WTC11 (cell line): ENCODE measurements at regions not wholly inside any gene's neighbourhood (a gene's known extent, or its start where the extent isn't known, plus 50 kb on each side); places are given as distances from the start of the nearest gene placed in this dataset.

Experiments used
- ATAC-seq: fragments of 200-7000 bp; cut with Tn5 transposase; 2 replicates; pipeline ENCODE4 v1.10.0; 2021; ENCODE audit warnings: mild to moderate bottlenecking, moderate library complexity
- CTCF ChIA-PET: fragments of 300-600 bp; sonication (Branson Sonifier 250); formaldehyde crosslinking; loops from one replicate; lab custom pipeline; 2021; ENCODE audit warnings: antibody characterized with exemption; lab: Charles Lee
- POLR2A ChIA-PET: fragments of 350-600 bp; sonication (Branson Sonifier 250); formaldehyde crosslinking; loops from one replicate; lab custom pipeline; 2021; ENCODE audit warnings: antibody characterized with exemption; lab: Charles Lee
- DNase-seq: peaks from one replicate; pipeline ENCODE4 v3.0.0; 2021; ENCODE audit warnings: low spot score
- H3K27ac Mint-ChIP-seq: 2 replicates; pipeline ENCODE4 v1.8.0; 2021; ENCODE audit warnings: mixed read lengths
- H3K27me3 Mint-ChIP-seq: 2 replicates; pipeline ENCODE4 v1.8.0; 2021; ENCODE audit warnings: low read depth, mild to moderate bottlenecking, moderate library complexity, mixed read lengths
- H3K36me3 Mint-ChIP-seq: 2 replicates; pipeline ENCODE4 v1.8.0; 2021; ENCODE audit warnings: mixed read lengths
- H3K4me1 Mint-ChIP-seq: 2 replicates; pipeline ENCODE4 v1.8.0; 2022; ENCODE audit warnings: mixed read lengths
- H3K4me3 Mint-ChIP-seq: 2 replicates; pipeline ENCODE4 v1.8.0; 2021; ENCODE audit warnings: mild to moderate bottlenecking, moderate library complexity, mixed read lengths
- H3K9me3 Mint-ChIP-seq: 2 replicates; pipeline ENCODE4 v1.8.0; 2021; ENCODE audit warnings: mixed read lengths
- ATF6 ChIP-seq: sonication (generic); formaldehyde crosslinking; IDR thresholded peaks from 2 replicates; pipeline ENCODE4 v1.8.1; 2023; ENCODE audit warnings: mild to moderate bottlenecking, missing genetic modification reagents
- CDX4 ChIP-seq: fragments of 250-450 bp; sonication (Bioruptor Pico); IDR thresholded peaks from 2 replicates; pipeline ENCODE4 v1.9.0; 2021; ENCODE audit warnings: moderate library complexity, mild to moderate bottlenecking, inconsistent platforms, borderline replicate concordance
- CREM ChIP-seq: sonication (generic); formaldehyde crosslinking; IDR thresholded peaks from 2 replicates; pipeline ENCODE4 v1.8.1; 2022; ENCODE audit warnings: mild to moderate bottlenecking, missing genetic modification reagents, moderate library complexity
- ERG ChIP-seq: fragments of 250-450 bp; sonication (Bioruptor Pico); IDR thresholded peaks from 2 replicates; pipeline ENCODE4 v1.8.0; 2021; ENCODE audit warnings: mild to moderate bottlenecking
- FOXK1 ChIP-seq: sonication (generic); formaldehyde crosslinking; IDR thresholded peaks from 2 replicates; pipeline ENCODE4 v1.8.0; 2022; ENCODE audit warnings: mild to moderate bottlenecking, moderate library complexity, missing genetic modification reagents
- HMGXB4 ChIP-seq: sonication (generic); formaldehyde crosslinking; IDR thresholded peaks from 2 replicates; pipeline ENCODE4 v1.8.1; 2023; ENCODE audit warnings: mild to moderate bottlenecking, moderate library complexity, missing genetic modification reagents
- IRF1 ChIP-seq: sonication (generic); formaldehyde crosslinking; IDR thresholded peaks from 2 replicates; pipeline ENCODE4 v1.8.0; 2023; ENCODE audit warnings: missing genetic modification reagents
- KAT7 ChIP-seq: sonication (generic); formaldehyde crosslinking; IDR thresholded peaks from 2 replicates; pipeline ENCODE4 v1.8.1; 2023; ENCODE audit warnings: missing genetic modification reagents, mild to moderate bottlenecking, borderline replicate concordance
- MYBL2 ChIP-seq: sonication (generic); formaldehyde crosslinking; IDR thresholded peaks from 2 replicates; pipeline ENCODE4 v1.8.1; 2023; ENCODE audit warnings: mild to moderate bottlenecking, moderate library complexity, missing genetic modification reagents
- NFATC4 ChIP-seq: fragments of 250-450 bp; sonication (Bioruptor Pico); IDR thresholded peaks from 2 replicates; pipeline ENCODE4 v1.9.0; 2021; ENCODE audit warnings: mild to moderate bottlenecking
- OVOL2 ChIP-seq: fragments of 250-450 bp; sonication (Bioruptor Pico); IDR thresholded peaks from 2 replicates; pipeline ENCODE4 v1.9.0; 2021; ENCODE audit warnings: mild to moderate bottlenecking, borderline replicate concordance
- PRDM15 ChIP-seq: sonication (generic); formaldehyde crosslinking; IDR thresholded peaks from 2 replicates; pipeline ENCODE4 v1.8.0; 2022; ENCODE audit warnings: missing genetic modification reagents
- PREB ChIP-seq: sonication (generic); formaldehyde crosslinking; IDR thresholded peaks from 2 replicates; pipeline ENCODE4 v1.8.1; 2022; ENCODE audit warnings: mild to moderate bottlenecking, missing genetic modification reagents, moderate library complexity, borderline replicate concordance
- RORB ChIP-seq: fragments of 250-450 bp; sonication (Bioruptor Pico); IDR thresholded peaks from 2 replicates; pipeline ENCODE4 v1.9.0; 2021; ENCODE audit warnings: mild to moderate bottlenecking
- ZBTB21 ChIP-seq: sonication (generic); formaldehyde crosslinking; IDR thresholded peaks from 2 replicates; pipeline ENCODE4 v1.8.1; 2023; ENCODE audit warnings: mild to moderate bottlenecking, missing genetic modification reagents, borderline replicate concordance
- ZBTB43 ChIP-seq: sonication (generic); formaldehyde crosslinking; IDR thresholded peaks from 2 replicates; pipeline ENCODE4 v1.8.1; 2023; ENCODE audit warnings: mild to moderate bottlenecking, missing genetic modification reagents
- ZNF219 ChIP-seq: sonication (generic); formaldehyde crosslinking; IDR thresholded peaks from 2 replicates; pipeline ENCODE4 v1.8.0; 2023; ENCODE audit warnings: missing genetic modification reagents, mild to moderate bottlenecking, borderline replicate concordance
- ZNF317 ChIP-seq: sonication (generic); formaldehyde crosslinking; IDR thresholded peaks from 2 replicates; pipeline ENCODE4 v1.8.1; 2023; ENCODE audit warnings: low read depth, mild to moderate bottlenecking, moderate library complexity, missing genetic modification reagents, borderline replicate concordance
- ZNF423 ChIP-seq: fragments of 250-450 bp; sonication (Bioruptor Pico); IDR thresholded peaks from 2 replicates; pipeline ENCODE4 v2.1.2; 2022; ENCODE audit warnings: mild to moderate bottlenecking, moderate library complexity
- ZNF425 ChIP-seq: fragments of 250-450 bp; sonication (Bioruptor Pico); conservative IDR thresholded peaks from 2 replicates; pipeline ENCODE4 v1.9.0; 2021; ENCODE audit warnings: mild to moderate bottlenecking

- no peak for TF ChIP-seq FOXK1 (CRISPR knock-in tag)
- no peak for TF ChIP-seq ZBTB21 (CRISPR knock-in tag)
- no peak for TF ChIP-seq ERG
- no peak for TF ChIP-seq ZNF423 (CRISPR knock-in tag)
- no peak for TF ChIP-seq NFATC4 (CRISPR knock-in tag)
Measured at GRCh38 chr20:24405810-24406209, 63.6 kb upstream of the SYNDIG1 start (continued).

GRCh38 chr20:24403406-24403805 is 66.0 kb upstream of the SYNDIG1 start:
- Mint-ChIP-seq H3K9me3 (peaks cover 14% of the 10 kb centered on the region), H3K27ac (no peak overlapping the region), H3K36me3 (peaks cover 6% of the 10 kb centered on the region), H3K27me3 (no peaks in the 10 kb centered on the region; the same call in 1 of the 2 replicates), H3K4me3 (no peak overlapping the region), H3K4me1 (no peaks in the 10 kb centered on the region)
- ChIA-PET CTCF (no interaction called here), POLR2A (no interaction called here)
- DNase-seq (no peak), ATAC-seq (no peak)
- TF ChIP-seq CREM: no peak
- no peak for TF ChIP-seq MYBL2 (CRISPR knock-in tag)
- no peak for TF ChIP-seq OVOL2 (CRISPR knock-in tag)
- no peak for TF ChIP-seq ATF6 (CRISPR knock-in tag)
- TF ChIP-seq IRF1 (CRISPR knock-in tag): no peak
- no peak for TF ChIP-seq ZNF219 (CRISPR knock-in tag)
- TF ChIP-seq ZNF317 (CRISPR knock-in tag): no peak
- TF ChIP-seq PREB (CRISPR knock-in tag): no peak
- no peak for TF ChIP-seq KAT7 (CRISPR knock-in tag)
- TF ChIP-seq HMGXB4 (CRISPR knock-in tag): no peak
- no peak for TF ChIP-seq PRDM15 (CRISPR knock-in tag)
- TF ChIP-seq CDX4: no peak
- TF ChIP-seq RORB: no peak
- no peak for TF ChIP-seq ZNF425 (CRISPR knock-in tag)
- no peak for TF ChIP-seq ZBTB43
